Smooth muscle cell (in vitro differentiated cells): ENCODE measurements at regions not wholly inside any gene's neighbourhood (a gene's known extent, or its start where the extent isn't known, plus 50 kb on each side); places are given as distances from the start of the nearest gene placed in this dataset.

ENCODE experiments used
- DNase-seq: peaks from one replicate; lab custom pipeline; 2025; ENCODE audit not compliant: unreplicated experiment; lab: John Stamatoyannopoulos, UW
- H2AFZ ChIP-seq: fragments of 200-600 bp; sonication (generic); 2 replicates; pipeline ENCODE4 v1.6.0; 2016; ENCODE audit warnings: antibody characterized with exemption, low read depth, mild to moderate bottlenecking
- H3F3A ChIP-seq: fragments of 200-600 bp; sonication (generic); 2 replicates; pipeline ENCODE4 v1.6.0; 2017; ENCODE audit warnings: antibody characterized with exemption, low read depth
- H3K27ac ChIP-seq: fragments of 200-600 bp; sonication (generic); 2 replicates; pipeline ENCODE4 v1.5.1; 2016; ENCODE audit warnings: low read depth, mild to moderate bottlenecking
- H3K27me3 ChIP-seq: fragments of 200-600 bp; sonication (generic); 2 replicates; pipeline ENCODE4 v1.6.1; 2016; ENCODE audit warnings: low read depth, mild to moderate bottlenecking
- H3K36me3 ChIP-seq: fragments of 200-600 bp; sonication (generic); 2 replicates; pipeline ENCODE4 v1.5.1; 2016; ENCODE audit warnings: low read depth
- H3K4me1 ChIP-seq: fragments of 200-600 bp; sonication (generic); 2 replicates; pipeline ENCODE4 v1.5.1; 2016; ENCODE audit warnings: low read depth
- H3K4me2 ChIP-seq: fragments of 200-600 bp; sonication (generic); 2 replicates; pipeline ENCODE4 v1.6.0; 2016; ENCODE audit warnings: mild to moderate bottlenecking
- H3K4me3 ChIP-seq: fragments of 200-600 bp; sonication (generic); 2 replicates; pipeline ENCODE4 v1.5.1; 2016; ENCODE audit warnings: mild to moderate bottlenecking
- H3K79me2 ChIP-seq: fragments of 200-600 bp; sonication (generic); 2 replicates; pipeline ENCODE4 v1.6.0; 2016; ENCODE audit warnings: low read depth, mild to moderate bottlenecking
- H3K9ac ChIP-seq: fragments of 200-600 bp; sonication (generic); 2 replicates; pipeline ENCODE4 v1.6.0; 2016; ENCODE audit warnings: low read depth
- H3K9me3 ChIP-seq: fragments of 200-600 bp; sonication (generic); replicated peaks from 2 replicates; pipeline ENCODE4 v1.5.1; 2016; ENCODE audit warnings: low read depth
- H4K20me1 ChIP-seq: fragments of 200-600 bp; sonication (generic); 2 replicates; pipeline ENCODE4 v1.6.0; 2016; ENCODE audit warnings: low read depth
- WGBS: methylation state at CpG from one replicate; pipeline ENCODE4 v1.1.7; 2016; ENCODE audit warnings: low lambda C conversion rate; 5-methylcytosine and 5-hydroxymethylcytosine counted together
- TF ChIP-seq, protein P1 (sequence below): fragments of 200-600 bp; sonication (generic); IDR thresholded peaks from 2 replicates; pipeline ENCODE4 v1.5.1; 2017; ENCODE audit warnings: borderline replicate concordance, mild to moderate bottlenecking, antibody characterized with exemption; ENCODE audit not compliant: insufficient read depth, poor library complexity, severe bottlenecking

DNA sequence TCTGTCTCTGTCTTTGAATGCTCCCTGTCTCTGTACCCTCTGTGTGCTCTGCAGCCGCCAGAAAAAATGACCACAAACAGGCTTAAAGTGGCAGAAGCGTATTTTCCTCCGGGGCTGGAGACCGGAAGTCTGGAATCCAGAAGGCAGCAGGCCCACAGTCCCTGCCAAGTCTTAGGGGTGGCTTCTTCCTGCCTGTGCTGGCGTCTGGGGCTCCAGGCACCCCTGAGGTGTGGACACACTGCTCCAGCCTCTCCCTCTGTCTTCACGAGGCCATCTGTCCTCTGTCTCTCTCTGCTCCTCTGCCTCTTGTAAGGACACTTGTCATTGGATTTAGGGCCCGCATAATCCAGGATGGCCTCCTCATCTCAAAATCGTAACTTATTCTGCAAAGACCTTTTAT, 298.4 kb upstream of the IRX4 start:
- Histone ChIP-seq H3K9ac (no peak overlapping the region), H3K9me3 (no peaks in the 10 kb centered on the region), H2AFZ (no peak overlapping the region), H3K79me2 (no peaks in the 10 kb centered on the region), H4K20me1 (no peaks in the 10 kb centered on the region), H3K27me3 (no peaks in the 10 kb centered on the region), H3K36me3 (no peaks in the 10 kb centered on the region), H3K4me3 (no peak overlapping the region), H3K4me2 (no peak overlapping the region), H3F3A (no peaks in the 10 kb centered on the region), H3K4me1 (no peaks in the 10 kb centered on the region), H3K27ac (no peak overlapping the region)
- no peak for DNase-seq
- 77% methylated on average over 8 of the region's 8 CpGs for WGBS
- TF ChIP-seq, protein P1, sequence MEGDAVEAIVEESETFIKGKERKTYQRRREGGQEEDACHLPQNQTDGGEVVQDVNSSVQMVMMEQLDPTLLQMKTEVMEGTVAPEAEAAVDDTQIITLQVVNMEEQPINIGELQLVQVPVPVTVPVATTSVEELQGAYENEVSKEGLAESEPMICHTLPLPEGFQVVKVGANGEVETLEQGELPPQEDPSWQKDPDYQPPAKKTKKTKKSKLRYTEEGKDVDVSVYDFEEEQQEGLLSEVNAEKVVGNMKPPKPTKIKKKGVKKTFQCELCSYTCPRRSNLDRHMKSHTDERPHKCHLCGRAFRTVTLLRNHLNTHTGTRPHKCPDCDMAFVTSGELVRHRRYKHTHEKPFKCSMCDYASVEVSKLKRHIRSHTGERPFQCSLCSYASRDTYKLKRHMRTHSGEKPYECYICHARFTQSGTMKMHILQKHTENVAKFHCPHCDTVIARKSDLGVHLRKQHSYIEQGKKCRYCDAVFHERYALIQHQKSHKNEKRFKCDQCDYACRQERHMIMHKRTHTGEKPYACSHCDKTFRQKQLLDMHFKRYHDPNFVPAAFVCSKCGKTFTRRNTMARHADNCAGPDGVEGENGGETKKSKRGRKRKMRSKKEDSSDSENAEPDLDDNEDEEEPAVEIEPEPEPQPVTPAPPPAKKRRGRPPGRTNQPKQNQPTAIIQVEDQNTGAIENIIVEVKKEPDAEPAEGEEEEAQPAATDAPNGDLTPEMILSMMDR, result no peak

DNA sequence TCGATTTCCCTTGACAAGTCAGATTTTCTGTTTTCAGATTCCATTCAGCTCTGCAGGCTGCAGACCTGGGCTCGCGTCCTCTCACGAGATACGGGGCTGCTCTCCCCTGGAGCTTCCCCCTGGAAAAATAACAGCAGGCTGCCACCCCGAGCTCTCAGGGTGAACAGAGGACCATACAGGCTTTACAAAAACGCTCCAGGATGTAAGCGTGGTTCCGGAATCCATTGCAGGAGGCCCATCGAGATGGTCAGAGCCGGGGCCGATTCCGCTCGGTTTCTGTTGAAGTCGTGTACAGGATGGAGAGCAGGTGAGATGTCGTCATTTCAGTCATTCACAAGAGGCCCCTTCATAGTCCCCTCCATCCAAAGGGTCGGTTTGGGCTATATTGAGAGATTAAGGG, 297.7 kb upstream of the IRX4 start:
- H3K9ac ChIP-seq, result no peak overlapping the region
- H3K79me2 ChIP-seq, result no peaks in the 10 kb centered on the region
- no peaks in the 10 kb centered on the region for H3F3A ChIP-seq
- H3K27me3 ChIP-seq, result no peaks in the 10 kb centered on the region
- no peak for DNase-seq
- H3K4me1 ChIP-seq, result no peaks in the 10 kb centered on the region
- no peak overlapping the region for H3K27ac ChIP-seq
- WGBS, result 94% methylated on average over 17 of the region's 17 CpGs
- no peaks in the 10 kb centered on the region for H4K20me1 ChIP-seq
- H2AFZ ChIP-seq, result no peak overlapping the region
- TF ChIP-seq, protein P1, result no peak
- H3K36me3 ChIP-seq, result no peaks in the 10 kb centered on the region
- no peaks in the 10 kb centered on the region for H3K9me3 ChIP-seq
- H3K4me2 ChIP-seq, result no peak overlapping the region
- no peak overlapping the region for H3K4me3 ChIP-seq

DNA sequence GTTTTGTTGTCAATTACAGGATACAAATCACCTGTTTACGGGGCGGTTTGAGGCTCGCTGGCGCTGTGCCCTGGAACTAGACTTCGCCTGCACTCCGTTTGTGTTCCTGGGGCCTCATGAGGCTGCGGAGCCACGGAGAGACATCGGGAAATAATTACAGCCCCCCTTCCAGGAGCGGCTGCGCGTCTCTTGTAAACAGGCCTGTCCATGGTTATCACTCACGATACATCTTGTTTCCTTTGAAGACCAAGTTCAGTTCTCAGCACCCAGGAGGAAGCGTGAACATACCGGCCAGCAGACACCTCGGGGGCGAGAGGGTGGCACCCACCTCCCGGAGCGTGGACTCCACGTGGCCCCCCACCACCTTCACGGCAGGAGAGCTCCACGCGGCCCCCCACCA, 297.1 kb upstream of the IRX4 start:
- no peaks in the 10 kb centered on the region for H3K27me3 ChIP-seq
- TF ChIP-seq, protein P1, result no peak
- 92% methylated on average over 23 of the region's 23 CpGs for WGBS
- no peaks in the 10 kb centered on the region for H4K20me1 ChIP-seq
- no peak overlapping the region for H3K27ac ChIP-seq
- H3K36me3 ChIP-seq, result no peaks in the 10 kb centered on the region
- DNase-seq, result no peak
- H3K4me2 ChIP-seq, result no peak overlapping the region
- no peaks in the 10 kb centered on the region for H3K9me3 ChIP-seq
- no peaks in the 10 kb centered on the region for H3K79me2 ChIP-seq
- H3K4me1 ChIP-seq, result no peaks in the 10 kb centered on the region
- no peak overlapping the region for H3K9ac ChIP-seq
- no peak overlapping the region for H2AFZ ChIP-seq
- H3K4me3 ChIP-seq, result no peak overlapping the region
- H3F3A ChIP-seq, result no peaks in the 10 kb centered on the region

DNA sequence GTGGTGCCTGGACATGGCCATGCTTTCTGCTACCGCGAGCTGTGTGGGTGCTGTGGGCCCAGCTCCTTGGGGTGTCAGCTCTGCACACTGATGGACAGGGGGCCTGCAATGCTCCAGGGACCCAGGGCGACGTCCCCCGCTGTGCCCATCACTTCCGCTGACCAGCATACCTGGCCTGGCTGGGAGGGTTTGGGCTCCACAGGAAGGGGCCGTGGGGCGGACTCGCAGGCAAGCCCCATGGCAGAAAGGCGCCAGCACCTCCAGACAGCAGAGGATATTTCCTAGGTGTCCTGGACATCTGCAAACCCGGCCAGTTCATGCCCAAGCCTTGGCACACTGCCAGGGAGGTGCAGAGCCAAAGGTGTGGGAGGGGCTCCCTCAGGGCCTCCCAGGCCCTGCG, 295.8 kb upstream of the IRX4 start:
- Histone ChIP-seq H3F3A (no peaks in the 10 kb centered on the region), H3K4me3 (no peak overlapping the region), H3K27me3 (no peaks in the 10 kb centered on the region), H3K4me1 (no peaks in the 10 kb centered on the region), H3K36me3 (no peaks in the 10 kb centered on the region), H3K9me3 (no peaks in the 10 kb centered on the region), H4K20me1 (no peaks in the 10 kb centered on the region), H3K79me2 (no peaks in the 10 kb centered on the region), H3K9ac (no peak overlapping the region), H3K4me2 (no peak overlapping the region), H2AFZ (no peak overlapping the region), H3K27ac (no peak overlapping the region)
- DNase-seq, result no peak
- TF ChIP-seq, protein P1, result no peak
- WGBS, result 94% methylated on average over 12 of the region's 12 CpGs
